ENCODE measurements at regions not wholly inside any gene's neighbourhood (a gene's known extent, or its start where the extent isn't known, plus 50 kb on each side); places are given as distances from the start of the nearest gene placed in this dataset.

GRCh38 chrX:103158317-103158621 lies 56.6 kb upstream of the BEX4 start:
- DNase-seq: no peak

- DNase-seq: peak; percentile 25
Observed at GRCh38 chrX:103157496-103158316, 57.2 kb upstream of the BEX4 start.

- no peak for DNase-seq
Observed at GRCh38 chrX:103155201-103155600, 59.7 kb upstream of the BEX4 start.

- no peak for DNase-seq
Observed at GRCh38 chrX:103153661-103154060, 60.7 kb upstream of the NXF3 start.

- DNase-seq: peak; percentile 51
Observed at GRCh38 chrX:103151799-103152198, 58.9 kb upstream of the NXF3 start.

- DNase-seq: no peak
Observed at GRCh38 chrX:103149652-103150051, 56.7 kb upstream of the NXF3 start.

GRCh38 chrX:103148075-103148474 lies 55.1 kb upstream of the NXF3 start:
- no peak for DNase-seq
